SK-N-SH (cell line): ENCODE measurements at regions not wholly inside any gene's neighbourhood (a gene's known extent, or its start where the extent isn't known, plus 50 kb on each side); places are given as distances from the start of the nearest gene placed in this dataset.

ENCODE experiments used
- CTCF ChIP-seq: fragments of 200-600 bp; sonication (generic); IDR thresholded peaks from 2 replicates; pipeline ENCODE4 v1.6.1; 2017; ENCODE audit warnings: antibody characterized with exemption, mild to moderate bottlenecking, moderate library complexity
- MXI1 ChIP-seq: IDR thresholded peaks from 2 replicates; pipeline ENCODE4 v1.6.1; 2012; ENCODE audit warnings: mild to moderate bottlenecking, low read depth, low read length, improper control_type of control experiment
- POLR2AphosphoS5 ChIP-seq: IDR thresholded peaks from 2 replicates; pipeline ENCODE4 v1.6.1; 2012; ENCODE audit warnings: low read depth, low read length
- SMC3 ChIP-seq: IDR thresholded peaks from 2 replicates; pipeline ENCODE4 v1.6.1; 2012; ENCODE audit warnings: low read depth, low read length, improper control_type of control experiment

DNA sequence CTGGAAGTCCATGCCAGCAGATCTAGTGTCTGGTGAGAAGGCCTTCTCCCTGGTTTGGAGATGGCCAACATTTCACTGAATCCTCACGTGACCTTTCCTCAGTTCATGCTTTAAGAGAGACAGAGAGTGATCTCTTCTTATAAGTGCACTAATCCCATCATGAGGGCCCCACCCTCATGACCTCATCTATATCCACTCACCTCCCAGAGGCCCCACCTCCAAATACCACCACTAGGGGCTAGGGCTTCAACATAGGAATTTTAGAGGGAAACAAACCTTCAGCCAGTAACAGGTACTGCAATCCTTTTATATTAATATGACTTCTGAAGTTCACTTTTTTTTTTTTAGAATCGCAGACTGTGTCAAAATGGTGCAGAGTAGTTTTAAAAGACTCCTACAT lies 496.9 kb upstream of the ADAMTS16 start:
- no peak for TF ChIP-seq MXI1
- TF ChIP-seq SMC3: no peak
- TF ChIP-seq CTCF: peak; percentile 16; the same call in 1 of the 2 replicates
- no peak for TF ChIP-seq POLR2AphosphoS5
